ENCODE measurements at regions not wholly inside any gene's neighbourhood (a gene's known extent, or its start where the extent isn't known, plus 50 kb on each side); places are given as distances from the start of the nearest gene placed in this dataset.

- in situ Hi-C loops (cut with HindIII; ENCODE audit: low sequenced_read_pairs), result no loop called here
- no peak for TF ChIP-seq CTCF (IDR thresholded peaks at IDR 0.05; ENCODE audit: low read depth, low read length)
- H3K4me3 ChIP-seq (ENCODE audit: low read depth, low read length), result no peak overlapping the region
- no peak for DNase-seq (ENCODE audit: low read depth, low spot score)
Measured at GRCh38 chr13:74039154-74039553, 95.0 kb downstream of the KLF12 start.

DNA sequence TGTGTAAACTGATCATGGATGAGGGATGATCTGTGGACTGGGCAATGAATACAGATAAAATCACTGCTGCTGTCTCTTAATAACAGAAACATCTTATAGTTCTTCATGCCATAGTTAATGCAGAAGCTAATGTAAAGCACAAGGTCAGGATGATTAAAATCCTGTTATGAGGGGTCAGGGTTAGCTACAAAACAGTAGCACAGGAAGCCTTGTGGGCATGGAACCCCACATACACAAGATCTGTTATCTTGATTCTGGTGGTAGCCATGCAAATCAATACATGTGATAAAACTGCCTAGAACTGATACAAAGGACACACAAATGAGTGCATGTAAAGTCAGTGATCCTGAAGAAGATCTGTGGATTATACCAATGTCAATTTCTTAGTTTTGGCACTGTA, 96.4 kb downstream of the KLF12 start:
- DNase-seq (ENCODE audit: low read depth, low spot score), result no peak
- no peak for TF ChIP-seq CTCF (IDR thresholded peaks at IDR 0.05; ENCODE audit: low read depth, low read length)
- H3K4me3 ChIP-seq (ENCODE audit: low read depth, low read length), result no peak overlapping the region
- in situ Hi-C loops (cut with HindIII; ENCODE audit: low sequenced_read_pairs), result no loop called here

DNA sequence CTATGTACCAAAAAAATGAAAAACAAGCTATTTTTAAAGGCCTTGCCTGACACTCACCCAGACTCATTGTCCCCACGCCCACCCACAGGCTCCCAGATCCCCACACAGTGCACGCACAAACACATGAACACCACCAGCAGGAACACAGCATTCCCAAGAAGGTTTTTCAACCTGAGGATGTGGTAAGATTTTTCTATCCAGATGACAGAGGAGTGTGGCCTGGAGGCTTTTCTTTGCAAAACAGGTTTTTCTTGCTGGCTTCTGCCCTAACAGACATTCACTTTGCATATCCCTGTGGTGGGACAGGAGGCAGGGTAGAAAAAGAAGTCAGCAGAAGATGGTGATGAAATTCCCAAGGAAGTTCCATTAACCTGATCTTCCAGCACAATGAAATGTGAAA, 97.8 kb downstream of the KLF12 start:
- no peak for TF ChIP-seq CTCF (IDR thresholded peaks at IDR 0.05; ENCODE audit: low read depth, low read length)
- in situ Hi-C loops (cut with HindIII; ENCODE audit: low sequenced_read_pairs), result no loop called here
- DNase-seq (ENCODE audit: low read depth, low spot score), result no peak
- H3K4me3 ChIP-seq (ENCODE audit: low read depth, low read length), result no peak overlapping the region

GRCh38 chr13:74035896-74036295, 98.3 kb downstream of the KLF12 start:
- TF ChIP-seq CTCF (IDR thresholded peaks at IDR 0.05; ENCODE audit: low read depth, low read length), result no peak
- in situ Hi-C loops (cut with HindIII; ENCODE audit: low sequenced_read_pairs), result no loop called here
- no peak for DNase-seq (ENCODE audit: low read depth, low spot score)
- no peak overlapping the region for H3K4me3 ChIP-seq (ENCODE audit: low read depth, low read length)

- no peak for TF ChIP-seq CTCF (IDR thresholded peaks at IDR 0.05; ENCODE audit: low read depth, low read length)
- no peak for DNase-seq (ENCODE audit: low read depth, low spot score)
- in situ Hi-C loops (cut with HindIII; ENCODE audit: low sequenced_read_pairs), result no loop called here
- H3K4me3 ChIP-seq (ENCODE audit: low read depth, low read length), result no peak overlapping the region
Measured at GRCh38 chr13:74032325-74032724, 101.9 kb downstream of the KLF12 start.

DNA sequence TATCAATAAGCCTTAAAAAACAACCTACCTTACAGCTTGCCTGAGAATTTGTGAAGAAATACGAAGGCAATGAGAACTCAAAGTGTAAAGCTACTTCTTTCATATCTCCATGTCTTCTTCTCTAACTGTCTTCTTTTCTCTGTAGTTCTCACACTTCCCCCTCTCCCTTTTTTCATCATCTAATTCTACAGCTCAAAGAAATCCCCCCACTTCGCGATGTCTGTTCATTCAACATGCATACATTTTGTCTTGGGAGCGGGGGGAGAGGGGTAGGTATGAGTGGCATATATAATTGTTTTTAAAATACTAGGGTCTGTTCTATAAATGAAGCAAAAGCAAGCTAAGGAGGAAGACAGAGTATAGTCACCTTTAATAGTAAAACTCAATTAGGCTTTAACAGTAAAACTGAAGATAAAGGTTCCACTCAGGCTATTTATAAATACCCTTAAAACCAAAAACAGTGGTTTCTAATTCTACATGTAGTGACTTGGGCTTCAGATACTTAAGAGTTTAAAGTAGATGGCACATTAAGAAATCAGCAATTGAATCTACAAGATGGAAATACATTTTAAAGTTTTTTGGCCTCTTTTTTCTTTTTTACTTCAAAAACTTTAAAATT, 106.9 kb downstream of the KLF12 start:
- no peak overlapping the region for H3K4me3 ChIP-seq (ENCODE audit: low read depth, low read length)
- in situ Hi-C loops (cut with HindIII; ENCODE audit: low sequenced_read_pairs), result no loop called here
- DNase-seq (ENCODE audit: low read depth, low spot score), result no peak
- TF ChIP-seq CTCF (IDR thresholded peaks at IDR 0.05; ENCODE audit: low read depth, low read length), result no peak

DNA sequence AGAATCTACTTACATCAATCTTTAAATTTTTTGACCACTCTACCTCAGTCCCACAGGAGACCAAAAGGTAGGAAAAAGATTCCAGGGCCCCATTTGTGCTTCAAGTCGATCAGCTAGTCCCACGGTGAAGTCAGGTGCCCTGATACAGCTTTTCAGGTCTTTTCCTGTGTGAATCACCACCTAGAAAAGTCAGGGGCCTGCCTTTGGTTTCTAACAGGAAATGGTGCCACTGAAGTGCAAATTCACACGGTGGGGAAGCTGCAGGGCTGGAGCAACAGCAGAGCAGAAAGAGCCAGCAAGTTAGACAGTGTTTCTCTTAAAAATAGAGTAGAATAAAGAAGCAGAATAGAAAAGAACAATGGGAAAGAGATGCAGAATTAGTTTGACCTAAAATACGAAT, 107.5 kb downstream of the KLF12 start:
- no peak overlapping the region for H3K4me3 ChIP-seq (ENCODE audit: low read depth, low read length)
- peak; percentile 60 for DNase-seq (ENCODE audit: low read depth, low spot score)
- in situ Hi-C loops (cut with HindIII; ENCODE audit: low sequenced_read_pairs), result no loop called here
- no peak for TF ChIP-seq CTCF (IDR thresholded peaks at IDR 0.05; ENCODE audit: low read depth, low read length)
